Activated CD4-positive, alpha-beta memory T cell treated with anti-CD3 and anti-CD28 coated beads for 36 hours (primary cell): ENCODE measurements at regions not wholly inside any gene's neighbourhood (a gene's known extent, or its start where the extent isn't known, plus 50 kb on each side); places are given as distances from the start of the nearest gene placed in this dataset.
A peak's percentile ranks its signal among the peaks of the same experiment; 100 is the strongest.
"Not testable (repeated sequence)": the region's sequence is repeated elsewhere in the genome, so short reads cannot be mapped to it uniquely, and the experiment has no call there.

Experiments used
- CTCF ChIA-PET: fragments of 350-600 bp; sonication (Branson Sonifier 250); formaldehyde crosslinking; loops from one replicate; lab custom pipeline; 2021; ENCODE audit warnings: antibody characterized with exemption, inconsistent platforms; lab: Charles Lee
- POLR2A ChIA-PET: fragments of 350-600 bp; sonication (Branson Sonifier 250); formaldehyde crosslinking; loops from one replicate; lab custom pipeline; 2021; ENCODE audit warnings: antibody characterized with exemption; lab: Charles Lee
- DNase-seq: peaks from one replicate; pipeline ENCODE4 v3.0.0-alpha.2; 2020
- H3K27ac Mint-ChIP-seq: one replicate; pipeline ENCODE4 v1.8.0; 2021; ENCODE audit warnings: mixed read lengths
- H3K27me3 Mint-ChIP-seq: one replicate; pipeline ENCODE4 v1.8.0; 2021; ENCODE audit warnings: mixed read lengths
- H3K36me3 Mint-ChIP-seq: one replicate; pipeline ENCODE4 v1.8.0; 2021; ENCODE audit warnings: mixed read lengths
- H3K4me1 Mint-ChIP-seq: one replicate; pipeline ENCODE4 v1.8.0; 2021; ENCODE audit warnings: low read depth, mixed read lengths
- H3K4me3 Mint-ChIP-seq: one replicate; pipeline ENCODE4 v1.8.0; 2021; ENCODE audit warnings: mild to moderate bottlenecking, mixed read lengths
- H3K9me3 Mint-ChIP-seq: one replicate; pipeline ENCODE4 v1.8.0; 2021; ENCODE audit warnings: mixed read lengths
- intact Hi-C: fragments of 100-400 bp; cut with micrococcal nuclease; formaldehyde crosslinking; loops from one replicate; pipeline ENCODE4 v1.15.1; 2023

GRCh38 chrX:40222612-40223011 is 124.9 kb upstream of the BCOR start:
- H3K27me3 Mint-ChIP-seq, intact Hi-C loops, H3K9me3 Mint-ChIP-seq, DNase-seq, POLR2A ChIA-PET, H3K4me1 Mint-ChIP-seq, H3K27ac Mint-ChIP-seq, CTCF ChIA-PET, H3K36me3 Mint-ChIP-seq, H3K4me3 Mint-ChIP-seq: not testable (repeated sequence)

- DNase-seq = no peak
- CTCF ChIA-PET = no interaction called here
- intact Hi-C loops = loop anchor here (10.0 kb wide), 1 partner anchor 142 kb away; no protein-coding TSS in a partner anchor
- H3K9me3 Mint-ChIP-seq = peaks cover 2% of the 10 kb centered on the region
- no peak overlapping the region for H3K4me3 Mint-ChIP-seq
- H3K4me1 Mint-ChIP-seq = peaks cover 2% of the 10 kb centered on the region
- H3K36me3 Mint-ChIP-seq = no peaks in the 10 kb centered on the region
- H3K27me3 Mint-ChIP-seq = no peaks in the 10 kb centered on the region
- H3K27ac Mint-ChIP-seq = no peak overlapping the region
- POLR2A ChIA-PET = no interaction called here
These were observed 115.3 kb upstream of the BCOR start for GRCh38 chrX:40213092-40213491.

GRCh38 chrX:40209951-40210617 is 112.3 kb upstream of the BCOR start:
- ChIA-PET CTCF (no interaction called here), POLR2A (no interaction called here)
- no peaks in the 10 kb centered on the region for H3K27me3 Mint-ChIP-seq

GRCh38 chrX:40207626-40208025 is 109.9 kb upstream of the BCOR start:
- Mint-ChIP-seq H3K4me1 (peaks cover 7% of the 10 kb centered on the region), H3K27me3 (no peaks in the 10 kb centered on the region), H3K4me3 (no peak overlapping the region), H3K9me3 (no peaks in the 10 kb centered on the region), H3K36me3 (no peaks in the 10 kb centered on the region), H3K27ac (no peak overlapping the region)
- intact Hi-C loops = no loop called here
- CTCF ChIA-PET = no interaction called here
- DNase-seq = peak; percentile 51
- POLR2A ChIA-PET = no interaction called here

More at GRCh38 chrX:40209951-40210617, 112.3 kb upstream of the BCOR start:
- Mint-ChIP-seq H3K9me3 (peaks cover 2% of the 10 kb centered on the region), H3K4me3 (no peak overlapping the region), H3K4me1 (peaks cover 5% of the 10 kb centered on the region), H3K27ac (no peak overlapping the region), H3K36me3 (no peaks in the 10 kb centered on the region)
- DNase-seq = no peak
- intact Hi-C loops = loop anchor here (10.0 kb wide), 1 partner anchor 145 kb away; no protein-coding TSS in a partner anchor

GRCh38 chrX:40205471-40205870 is 107.7 kb upstream of the BCOR start:
- CTCF ChIA-PET = no interaction called here
- no peak overlapping the region for H3K4me3 Mint-ChIP-seq
- no peaks in the 10 kb centered on the region for H3K9me3 Mint-ChIP-seq
- peaks cover 13% of the 10 kb centered on the region for H3K4me1 Mint-ChIP-seq
- no peak for DNase-seq
- H3K36me3 Mint-ChIP-seq = no peaks in the 10 kb centered on the region
- H3K27ac Mint-ChIP-seq = no peak overlapping the region
- POLR2A ChIA-PET = no interaction called here
- no peaks in the 10 kb centered on the region for H3K27me3 Mint-ChIP-seq
- intact Hi-C loops = no loop called here

- ChIA-PET POLR2A (no interaction called here), CTCF (no interaction called here)
- H3K27me3 Mint-ChIP-seq = no peaks in the 10 kb centered on the region
- H3K27ac Mint-ChIP-seq = no peak overlapping the region
- H3K4me3 Mint-ChIP-seq = no peak overlapping the region
- no peaks in the 10 kb centered on the region for H3K9me3 Mint-ChIP-seq
- intact Hi-C loops = no loop called here
- peak; percentile 11 for DNase-seq
- H3K4me1 Mint-ChIP-seq = peaks cover 8% of the 10 kb centered on the region
- H3K36me3 Mint-ChIP-seq = no peaks in the 10 kb centered on the region
These were observed 104.7 kb upstream of the BCOR start for GRCh38 chrX:40202456-40202855.

GRCh38 chrX:40201329-40201885 is 103.6 kb upstream of the BCOR start:
- Mint-ChIP-seq H3K27ac (no peak overlapping the region), H3K36me3 (no peaks in the 10 kb centered on the region), H3K27me3 (no peaks in the 10 kb centered on the region), H3K4me3 (no peak overlapping the region), H3K9me3 (no peaks in the 10 kb centered on the region), H3K4me1 (peaks cover 8% of the 10 kb centered on the region)
- ChIA-PET CTCF (no interaction called here), POLR2A (no interaction called here)
- DNase-seq = peak; percentile 34
- intact Hi-C loops = no loop called here

GRCh38 chrX:40199704-40200103 is 101.9 kb upstream of the BCOR start:
- no peak overlapping the region for H3K4me3 Mint-ChIP-seq
- no peaks in the 10 kb centered on the region for H3K36me3 Mint-ChIP-seq
- no peaks in the 10 kb centered on the region for H3K27me3 Mint-ChIP-seq
- H3K9me3 Mint-ChIP-seq = no peaks in the 10 kb centered on the region
- intact Hi-C loops = no loop called here
- ChIA-PET CTCF (no interaction called here), POLR2A (no interaction called here)
- H3K27ac Mint-ChIP-seq = no peak overlapping the region
- no peak for DNase-seq
- peaks cover 8% of the 10 kb centered on the region for H3K4me1 Mint-ChIP-seq

- Mint-ChIP-seq H3K9me3 (no peaks in the 10 kb centered on the region), H3K36me3 (no peaks in the 10 kb centered on the region), H3K27me3 (no peaks in the 10 kb centered on the region), H3K4me1 (peaks cover 4% of the 10 kb centered on the region), H3K4me3 (no peak overlapping the region), H3K27ac (no peak overlapping the region)
- ChIA-PET CTCF (no interaction called here), POLR2A (no interaction called here)
- intact Hi-C loops = no loop called here
- no peak for DNase-seq
These were observed 99.3 kb upstream of the BCOR start for GRCh38 chrX:40197071-40197470.

GRCh38 chrX:40195368-40195767 is 97.6 kb upstream of the BCOR start:
- Mint-ChIP-seq H3K27ac (no peak overlapping the region), H3K4me3 (no peak overlapping the region), H3K4me1 (no peaks in the 10 kb centered on the region), H3K9me3 (no peaks in the 10 kb centered on the region), H3K27me3 (no peaks in the 10 kb centered on the region), H3K36me3 (no peaks in the 10 kb centered on the region)
- DNase-seq = no peak
- intact Hi-C loops = no loop called here
- POLR2A ChIA-PET = no interaction called here
- CTCF ChIA-PET = interaction anchor here (0.6 kb wide), 1 partner anchor 193 kb away, joined by 3 read pairs; no protein-coding TSS in a partner anchor

GRCh38 chrX:40192196-40192595 is 94.4 kb upstream of the BCOR start:
- Mint-ChIP-seq H3K27ac (no peak overlapping the region), H3K4me3 (no peak overlapping the region), H3K27me3 (no peaks in the 10 kb centered on the region), H3K9me3 (no peaks in the 10 kb centered on the region), H3K36me3 (no peaks in the 10 kb centered on the region), H3K4me1 (peaks cover 11% of the 10 kb centered on the region)
- ChIA-PET POLR2A (no interaction called here), CTCF (no interaction called here)
- no peak for DNase-seq
- intact Hi-C loops = no loop called here

GRCh38 chrX:40189637-40190036 is 91.9 kb upstream of the BCOR start:
- H3K27me3 Mint-ChIP-seq = no peaks in the 10 kb centered on the region
- H3K4me1 Mint-ChIP-seq = peaks cover 11% of the 10 kb centered on the region
- no peaks in the 10 kb centered on the region for H3K36me3 Mint-ChIP-seq
- DNase-seq = no peak
- ChIA-PET CTCF (no interaction called here), POLR2A (no interaction called here)
- intact Hi-C loops = no loop called here
- peaks cover 11% of the 10 kb centered on the region for H3K9me3 Mint-ChIP-seq
- H3K4me3 Mint-ChIP-seq = no peak overlapping the region
- no peak overlapping the region for H3K27ac Mint-ChIP-seq
